Panc1 (cell line): ENCODE measurements at regions not wholly inside any gene's neighbourhood (a gene's known extent, or its start where the extent isn't known, plus 50 kb on each side); places are given as distances from the start of the nearest gene placed in this dataset.

Experiments
- ATAC-seq: fragments of 200-7000 bp; cut with Tn5 transposase; 2 replicates; pipeline ENCODE4 v1.9.1; 2020; ENCODE audit warnings: mild to moderate bottlenecking, moderate library complexity
- BruUV-seq: library from RNA; stranded (reverse); fragments of 400-500 nt; replicated peaks from 2 replicates; lab custom pipeline; 2021; lab: Mats Ljungman, UMichigan
- CTCF ChIA-PET: fragments of 300-600 bp; sonication (Branson Sonifier 250); formaldehyde crosslinking; loops from one replicate; lab custom pipeline; 2022; ENCODE audit warnings: antibody characterized with exemption; lab: Charles Lee
- POLR2A ChIA-PET: fragments of 300-600 bp; sonication (Branson Sonifier 250); formaldehyde crosslinking; loops from one replicate; lab custom pipeline; 2022; ENCODE audit warnings: antibody characterized with exemption; lab: Charles Lee
- DNase-seq: peaks from one replicate; pipeline ENCODE4 v3.0.0-alpha.2; 2010; ENCODE audit warnings: low read depth, low spot score
- H3K27ac ChIP-seq: 2 replicates; pipeline ENCODE4 v1.5.1; 2011; ENCODE audit warnings: mild to moderate bottlenecking, low read length, inconsistent platforms
- H3K27me3 ChIP-seq: fragments of 200-500 bp; sonication (Bioruptor generic); 2 replicates; pipeline ENCODE4 v1.6.0; 2014; ENCODE audit warnings: low read length, inconsistent platforms; ENCODE audit not compliant: control insufficient read depth, insufficient read depth
- H3K36me3 ChIP-seq: fragments of 200-500 bp; sonication (Bioruptor generic); 2 replicates; pipeline ENCODE4 v1.5.1; 2014; ENCODE audit warnings: inconsistent platforms, mild to moderate bottlenecking, low read length, moderate library complexity; ENCODE audit not compliant: control insufficient read depth, insufficient read depth
- H3K4me1 ChIP-seq: 2 replicates; pipeline ENCODE4 v1.5.1; 2011; ENCODE audit warnings: inconsistent platforms, mild to moderate bottlenecking, low read length, moderate library complexity; ENCODE audit not compliant: control insufficient read depth, insufficient read depth
- H3K4me3 ChIP-seq, 2 experiments: 2 replicates each; pipeline ENCODE4 v1.5.1; 2011 to 2012; ENCODE audit warnings: low read depth in 2 of 2, low read length in 2 of 2, mild to moderate bottlenecking in 2 of 2, inconsistent platforms in 1 of 2, moderate library complexity in 1 of 2
- H3K9me3 ChIP-seq: fragments of 200-500 bp; sonication (Bioruptor generic); 2 replicates; pipeline ENCODE4 v1.5.1; 2014; ENCODE audit warnings: low read depth, mild to moderate bottlenecking, inconsistent platforms, low read length, moderate library complexity; ENCODE audit not compliant: control insufficient read depth, insufficient read depth
- POLR2AphosphoS5 ChIP-seq: IDR thresholded peaks from 2 replicates; pipeline ENCODE4 v1.6.1; 2012; ENCODE audit warnings: mild to moderate bottlenecking, low read depth, low read length, moderate library complexity
- SIN3A ChIP-seq: IDR thresholded peaks from 2 replicates; pipeline ENCODE4 v1.6.1; 2012; ENCODE audit warnings: low read depth, mild to moderate bottlenecking, low read length, moderate library complexity, borderline replicate concordance; ENCODE audit not compliant: insufficient read depth
- TCF7L2 ChIP-seq: IDR thresholded peaks from 2 replicates; pipeline ENCODE4 v1.6.1; 2011; ENCODE audit warnings: mild to moderate bottlenecking, low read depth, low read length, inconsistent platforms
- in situ Hi-C: cut with HindIII; loops from 2 replicates; pipeline ENCODE4 v1.10.0; 2016; ENCODE audit warnings: low sequenced_read_pairs, low pct_unique_long_range_greater_than_20kb
- intact Hi-C: fragments of 100-400 bp; cut with micrococcal nuclease; formaldehyde crosslinking; loops from one replicate; pipeline ENCODE4 v1.10.0; 2022; ENCODE audit not compliant: unreplicated experiment
- TF ChIP-seq, protein P1 (sequence below), 2 experiments: IDR thresholded peaks; 2 replicates each; pipeline ENCODE4 v1.6.1; 2011 to 2012; ENCODE audit warnings: low read depth in 2 of 2, control low read depth in 1 of 2, low read length in 1 of 2, mild to moderate bottlenecking in 1 of 2, moderate library complexity in 1 of 2; ENCODE audit not compliant: insufficient read depth in 1 of 2
- TF ChIP-seq, protein P2 (sequence below): fragments of 450-650 bp; IDR thresholded peaks from 2 replicates; pipeline ENCODE4 v1.5.1; 2017; ENCODE audit warnings: mild to moderate bottlenecking

DNA sequence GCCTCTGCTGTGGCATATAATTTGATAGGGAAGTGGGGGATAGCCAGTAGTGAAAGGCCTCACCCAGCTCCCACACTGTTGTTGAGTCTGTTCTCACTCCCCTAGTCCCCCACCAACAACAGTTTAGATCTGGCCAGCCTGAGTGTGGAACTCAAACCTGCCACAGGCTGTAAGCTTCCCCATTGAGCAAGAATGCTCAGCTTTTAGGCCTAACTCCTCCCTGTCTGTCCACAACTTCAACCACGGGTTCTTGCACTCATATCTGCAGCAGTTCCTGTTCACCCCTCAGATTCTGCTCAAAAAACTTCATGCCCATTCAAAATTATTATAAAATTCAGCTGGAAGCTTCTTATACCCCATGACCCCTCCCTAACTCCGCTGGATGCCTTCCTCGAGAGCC, 975.1 kb downstream of the NSUN3 start:
- Histone ChIP-seq H3K9me3 (no peaks in the 10 kb centered on the region), H3K27ac (no peak overlapping the region), H3K4me1 (no peaks in the 10 kb centered on the region), H3K27me3 (no peaks in the 10 kb centered on the region), H3K4me3 (no peak overlapping the region), H3K36me3 (no peaks in the 10 kb centered on the region)
- in situ Hi-C loops (no loop called here), intact Hi-C loops (no loop called here)
- BruUV-seq: no TSS peak
- ATAC-seq: no peak
- no peak for DNase-seq
- CTCF ChIA-PET: interaction anchor here (0.6 kb wide), 1 partner anchor 12 kb away, joined by 7 read pairs; no protein-coding TSS in a partner anchor
- POLR2A ChIA-PET: no interaction called here
- no peak for TF ChIP-seq TCF7L2
- TF ChIP-seq POLR2AphosphoS5: no peak
- TF ChIP-seq, protein P1, sequence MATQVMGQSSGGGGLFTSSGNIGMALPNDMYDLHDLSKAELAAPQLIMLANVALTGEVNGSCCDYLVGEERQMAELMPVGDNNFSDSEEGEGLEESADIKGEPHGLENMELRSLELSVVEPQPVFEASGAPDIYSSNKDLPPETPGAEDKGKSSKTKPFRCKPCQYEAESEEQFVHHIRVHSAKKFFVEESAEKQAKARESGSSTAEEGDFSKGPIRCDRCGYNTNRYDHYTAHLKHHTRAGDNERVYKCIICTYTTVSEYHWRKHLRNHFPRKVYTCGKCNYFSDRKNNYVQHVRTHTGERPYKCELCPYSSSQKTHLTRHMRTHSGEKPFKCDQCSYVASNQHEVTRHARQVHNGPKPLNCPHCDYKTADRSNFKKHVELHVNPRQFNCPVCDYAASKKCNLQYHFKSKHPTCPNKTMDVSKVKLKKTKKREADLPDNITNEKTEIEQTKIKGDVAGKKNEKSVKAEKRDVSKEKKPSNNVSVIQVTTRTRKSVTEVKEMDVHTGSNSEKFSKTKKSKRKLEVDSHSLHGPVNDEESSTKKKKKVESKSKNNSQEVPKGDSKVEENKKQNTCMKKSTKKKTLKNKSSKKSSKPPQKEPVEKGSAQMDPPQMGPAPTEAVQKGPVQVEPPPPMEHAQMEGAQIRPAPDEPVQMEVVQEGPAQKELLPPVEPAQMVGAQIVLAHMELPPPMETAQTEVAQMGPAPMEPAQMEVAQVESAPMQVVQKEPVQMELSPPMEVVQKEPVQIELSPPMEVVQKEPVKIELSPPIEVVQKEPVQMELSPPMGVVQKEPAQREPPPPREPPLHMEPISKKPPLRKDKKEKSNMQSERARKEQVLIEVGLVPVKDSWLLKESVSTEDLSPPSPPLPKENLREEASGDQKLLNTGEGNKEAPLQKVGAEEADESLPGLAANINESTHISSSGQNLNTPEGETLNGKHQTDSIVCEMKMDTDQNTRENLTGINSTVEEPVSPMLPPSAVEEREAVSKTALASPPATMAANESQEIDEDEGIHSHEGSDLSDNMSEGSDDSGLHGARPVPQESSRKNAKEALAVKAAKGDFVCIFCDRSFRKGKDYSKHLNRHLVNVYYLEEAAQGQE (IDR thresholded peaks at IDR 0.05; ENCODE audit: insufficient read depth in 1 of 2, low read depth in 2 of 2, low read length in 1 of 2): no peak
- no peak for TF ChIP-seq SIN3A
- TF ChIP-seq, protein P2, sequence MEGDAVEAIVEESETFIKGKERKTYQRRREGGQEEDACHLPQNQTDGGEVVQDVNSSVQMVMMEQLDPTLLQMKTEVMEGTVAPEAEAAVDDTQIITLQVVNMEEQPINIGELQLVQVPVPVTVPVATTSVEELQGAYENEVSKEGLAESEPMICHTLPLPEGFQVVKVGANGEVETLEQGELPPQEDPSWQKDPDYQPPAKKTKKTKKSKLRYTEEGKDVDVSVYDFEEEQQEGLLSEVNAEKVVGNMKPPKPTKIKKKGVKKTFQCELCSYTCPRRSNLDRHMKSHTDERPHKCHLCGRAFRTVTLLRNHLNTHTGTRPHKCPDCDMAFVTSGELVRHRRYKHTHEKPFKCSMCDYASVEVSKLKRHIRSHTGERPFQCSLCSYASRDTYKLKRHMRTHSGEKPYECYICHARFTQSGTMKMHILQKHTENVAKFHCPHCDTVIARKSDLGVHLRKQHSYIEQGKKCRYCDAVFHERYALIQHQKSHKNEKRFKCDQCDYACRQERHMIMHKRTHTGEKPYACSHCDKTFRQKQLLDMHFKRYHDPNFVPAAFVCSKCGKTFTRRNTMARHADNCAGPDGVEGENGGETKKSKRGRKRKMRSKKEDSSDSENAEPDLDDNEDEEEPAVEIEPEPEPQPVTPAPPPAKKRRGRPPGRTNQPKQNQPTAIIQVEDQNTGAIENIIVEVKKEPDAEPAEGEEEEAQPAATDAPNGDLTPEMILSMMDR: no peak

DNA sequence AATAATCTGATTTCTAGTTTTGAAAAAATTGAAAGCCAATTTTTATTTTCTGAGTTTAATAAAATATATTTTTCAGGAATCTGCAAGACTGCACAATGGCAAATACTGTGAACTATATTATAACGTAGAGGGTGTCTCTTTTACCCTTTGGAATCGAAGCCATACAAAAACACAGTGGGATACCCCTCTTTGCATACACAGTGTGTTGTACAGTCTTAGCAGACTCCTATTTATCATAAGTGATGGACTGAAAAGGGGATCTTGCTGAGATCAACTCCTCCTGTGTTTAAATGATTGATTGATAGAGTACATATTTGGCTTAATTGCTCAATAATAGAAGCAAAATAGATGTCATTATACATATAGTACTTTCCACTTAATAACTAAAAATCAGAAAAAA, 981.2 kb downstream of the NSUN3 start:
- Histone ChIP-seq H3K36me3 (no peaks in the 10 kb centered on the region), H3K27ac (no peak overlapping the region), H3K9me3 (peaks cover 4% of the 10 kb centered on the region; the same call in 1 of the 2 replicates), H3K4me1 (no peaks in the 10 kb centered on the region), H3K27me3 (no peaks in the 10 kb centered on the region), H3K4me3 (no peak overlapping the region)
- TF ChIP-seq, protein P1 (IDR thresholded peaks at IDR 0.05; ENCODE audit: insufficient read depth in 1 of 2, low read depth in 2 of 2, low read length in 1 of 2): no peak
- TF ChIP-seq, protein P2: no peak
- TF ChIP-seq POLR2AphosphoS5 (no peak), TCF7L2 (no peak), SIN3A (no peak)
- intact Hi-C loops: no loop called here
- CTCF ChIA-PET: no interaction called here
- in situ Hi-C loops: no loop called here
- no TSS peak for BruUV-seq
- POLR2A ChIA-PET: no interaction called here
- ATAC-seq: no peak
- DNase-seq: no peak
